A673 (cell line): ENCODE measurements at regions not wholly inside any gene's neighbourhood (a gene's known extent, or its start where the extent isn't known, plus 50 kb on each side); places are given as distances from the start of the nearest gene placed in this dataset.

Source experiments
- CTCF ChIP-seq: fragments of 300-800, 200-600 bp; sonication (generic); conservative IDR thresholded peaks from 2 replicates; pipeline ENCODE4 v1.5.1; 2017; ENCODE audit warnings: low read depth, mild to moderate bottlenecking, antibody characterized with exemption, low read length, moderate library complexity, mixed read lengths
- EZH2 ChIP-seq: fragments of 200-600 bp; sonication (generic); IDR thresholded peaks from 2 replicates; pipeline ENCODE4 v1.6.1; 2017; ENCODE audit warnings: borderline replicate concordance, low read depth, mild to moderate bottlenecking, mixed read lengths, antibody characterized with exemption, low read length; ENCODE audit not compliant: poor library complexity, severe bottlenecking

GRCh38 chr3:104257486-104257885 is 1109.2 kb upstream of the ALCAM start:
- TF ChIP-seq CTCF, result no peak
- no peak for TF ChIP-seq EZH2
